ENCODE measurements at regions not wholly inside any gene's neighbourhood (a gene's known extent, or its start where the extent isn't known, plus 50 kb on each side); places are given as distances from the start of the nearest gene placed in this dataset.

GRCh38 chr2:47708801-47709499 is 74.0 kb upstream of the MSH6 start:
- dilution Hi-C loops (cut with MboI; ENCODE audit: extremely low pct_ligation_motif_present, low sequenced_read_pairs) (no loop called here), intact Hi-C loops (cut with micrococcal nuclease) (no loop called here)
- Histone ChIP-seq H3K9me1 (replicated peaks; ENCODE audit: control insufficient read depth, extremely low read depth, insufficient read depth, low read length) (no peaks in the 10 kb centered on the region), H3K4me1 (ENCODE audit: control insufficient read depth, extremely low read depth, insufficient read depth, low read length) (no peaks in the 10 kb centered on the region), H3K27ac (ENCODE audit: insufficient read depth, low read depth, low read length) (no peak overlapping the region), H3K79me2 (ENCODE audit: control insufficient read depth, insufficient read depth, low read length) (no peaks in the 10 kb centered on the region), H3K27me3 (ENCODE audit: control insufficient read depth in 2 of 2, insufficient read depth in 2 of 2, low read length in 2 of 2) (no peaks in the 10 kb centered on the region), H4K20me1 (replicated peaks; ENCODE audit: control insufficient read depth, extremely low read depth, insufficient read depth, low read length) (no peaks in the 10 kb centered on the region), H3K9me3 (replicated peaks; ENCODE audit: control insufficient read depth, insufficient read depth, low read length) (no peaks in the 10 kb centered on the region), H3K36me3 (ENCODE audit: control insufficient read depth in 2 of 2, extremely low read depth in 1 of 2, insufficient read depth in 2 of 2, low read length in 2 of 2) (no peaks in the 10 kb centered on the region), H3K4me3 (replicated peaks in 1 of 3; ENCODE audit: insufficient read depth in 1 of 3, low read depth in 1 of 3, low read length in 3 of 3) (no peak overlapping the region), H3K4me2 (ENCODE audit: insufficient read depth, low read length) (no peak overlapping the region), H2AFZ (ENCODE audit: low read depth, low read length) (no peak overlapping the region), H3K9ac (replicated peaks; ENCODE audit: extremely low read depth, insufficient read depth, low read length) (no peak overlapping the region)
- CTCF ChIA-PET = no interaction called here
- no TSS peak for BruUV-seq (replicated peaks)
- FAIRE-seq (no peak), DNase-seq (ENCODE audit: low read depth, low spot score) (no peak)
- TF ChIP-seq, protein P1, sequence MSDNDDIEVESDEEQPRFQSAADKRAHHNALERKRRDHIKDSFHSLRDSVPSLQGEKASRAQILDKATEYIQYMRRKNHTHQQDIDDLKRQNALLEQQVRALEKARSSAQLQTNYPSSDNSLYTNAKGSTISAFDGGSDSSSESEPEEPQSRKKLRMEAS (IDR thresholded peaks at IDR 0.05; ENCODE audit: insufficient read depth, insufficient read length) = no peak
- no peak for TF ChIP-seq GATA2 (IDR thresholded peaks at IDR 0.05; ENCODE audit: insufficient read depth, insufficient read length, low read depth, low read length)
- no peak for TF ChIP-seq JUN (IDR thresholded peaks at IDR 0.05; ENCODE audit: borderline replicate concordance, insufficient read depth, insufficient read length, low read depth)
- no peak for TF ChIP-seq FOS (IDR thresholded peaks at IDR 0.05; ENCODE audit: borderline replicate concordance, insufficient read depth, low read length)
- no peak for TF ChIP-seq CTCF (IDR thresholded peaks at IDR 0.05; ENCODE audit: extremely low read depth in 1 of 2, insufficient read depth in 1 of 2, low read depth in 1 of 2, low read length in 2 of 2)
- no peak for TF ChIP-seq MYC (IDR thresholded peaks at IDR 0.05; ENCODE audit: low read depth, low read length)
- no peak for TF ChIP-seq POLR2AphosphoS5 (IDR thresholded peaks at IDR 0.05; ENCODE audit: insufficient read depth, low read depth, low read length)
- no peak for TF ChIP-seq EZH2 (IDR thresholded peaks at IDR 0.05; ENCODE audit: borderline replicate concordance, low read depth, low read length, severe bottlenecking)
- no peak for TF ChIP-seq POLR2A (IDR thresholded peaks at IDR 0.05; ENCODE audit: low read depth, low read length)
- POLR2A ChIA-PET = no interaction called here
